Gastrocnemius medialis (tissue), 4 donors: ENCODE measurements at regions not wholly inside any gene's neighbourhood (a gene's known extent, or its start where the extent isn't known, plus 50 kb on each side); places are given as distances from the start of the nearest gene placed in this dataset.

Source experiments
- ATAC-seq, 2 donors: fragments of 150-250 bp; one replicate each; pipeline ENCODE4 v1.9.1; 2016
- DNase-seq, 2 donors: peaks; one replicate each; pipeline ENCODE4 v3.0.0-alpha.2; 2019
- H3K27ac ChIP-seq, 4 donors: fragments of 200-600 bp; sonication (generic); 1 replicate in 1 of 4; 2 replicates in 3 of 4; pipeline ENCODE4 v1.5.1; 2016 to 2018; ENCODE audit warnings: mild to moderate bottlenecking in 2 of 4, moderate library complexity in 1 of 4
- H3K27me3 ChIP-seq, 3 donors: fragments of 200-600 bp; sonication (generic) in 2 of 3; 1 replicate in 1 of 3; 2 replicates in 2 of 3; pipeline versions ENCODE4 v1.5.1 to v1.6.0; 2016 to 2019; ENCODE audit warnings: mild to moderate bottlenecking in 1 of 3, moderate library complexity in 1 of 3
- H3K36me3 ChIP-seq, 2 donors: fragments of 200-600 bp; sonication (generic) in 1 of 2; one replicate each; pipeline ENCODE4 v1.5.1; 2017 to 2018
- H3K4me1 ChIP-seq, 2 donors: fragments of 200-600 bp; sonication (generic) in 1 of 2; one replicate each; pipeline ENCODE4 v1.5.1; 2016 to 2017; ENCODE audit warnings: mild to moderate bottlenecking in 2 of 2
- H3K4me3 ChIP-seq, 4 donors: fragments of 200-600 bp; sonication (generic) in 3 of 4; 1 replicate in 1 of 4; 2 replicates in 3 of 4; pipeline ENCODE4 v1.5.1; 2016 to 2019; ENCODE audit warnings: mild to moderate bottlenecking in 2 of 4
- H3K9me3 ChIP-seq, 3 donors: fragments of 200-600 bp; sonication (generic) in 2 of 3; 1 replicate in 1 of 3; 2 replicates in 2 of 3; pipeline ENCODE4 v1.5.1; 2016 to 2019
- POLR2A ChIP-seq, 2 donors: fragments of 450-650 bp; IDR thresholded peaks; one replicate each; pipeline ENCODE4 v1.6.1; 2017; ENCODE audit warnings: antibody characterized with exemption in 2 of 2, mild to moderate bottlenecking in 2 of 2, moderate library complexity in 2 of 2
- in situ Hi-C, 4 donors: fragments of 200-750 bp; cut with MboI; loops; one replicate each; pipeline versions ENCODE4 v1.15.0 to v1.8.0; 2017; ENCODE audit warnings: low sequenced_read_pairs in 4 of 4
- intact Hi-C: fragments of 100-400 bp; cut with DNase I; formaldehyde crosslinking; loops from one replicate; pipeline ENCODE4 v1.15.1; 2023; ENCODE audit warnings: low total_unique reads
- TF ChIP-seq, protein P1 (sequence below), 5 experiments: fragments of 450-650 bp in 3 of 5; fragments of 200-600 bp in 2 of 5; sonication (generic) in 2 of 5; IDR thresholded peaks in 4 of 5; conservative IDR thresholded peaks in 1 of 5; 1 replicate in 4 of 5; 2 replicates in 1 of 5; pipeline ENCODE4 v1.5.1; 2016 to 2019; ENCODE audit warnings: antibody characterized with exemption in 5 of 5, mild to moderate bottlenecking in 3 of 5, moderate library complexity in 3 of 5

DNA sequence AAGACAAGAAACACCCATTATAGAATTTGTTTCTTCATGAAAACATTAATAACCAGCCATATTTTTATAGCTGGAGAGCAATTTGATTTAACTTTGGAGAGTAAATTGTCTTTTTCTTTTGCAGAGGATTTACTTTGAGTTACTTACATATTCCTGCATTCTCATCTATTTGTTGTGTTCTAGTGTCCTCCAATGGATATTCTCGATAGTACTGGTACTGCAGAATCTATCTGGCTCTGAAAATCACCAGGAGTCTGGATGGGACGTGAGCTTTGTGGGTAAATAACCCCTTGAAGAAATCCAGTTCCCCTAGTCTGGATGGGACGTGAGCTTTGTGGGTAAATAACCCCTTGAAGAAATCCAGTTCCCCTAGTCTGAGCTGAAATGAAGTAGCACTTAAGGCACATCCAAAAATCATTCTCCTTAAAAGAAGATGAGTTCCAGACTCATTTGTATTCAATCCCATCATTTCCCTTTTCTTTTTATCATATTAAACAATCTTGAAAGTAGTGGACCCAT is 294.1 kb upstream of the UBE2E2 start:
- no peak for ATAC-seq
- no peak for TF ChIP-seq POLR2A (IDR thresholded peaks at IDR 0.05)
- TF ChIP-seq, protein P1, sequence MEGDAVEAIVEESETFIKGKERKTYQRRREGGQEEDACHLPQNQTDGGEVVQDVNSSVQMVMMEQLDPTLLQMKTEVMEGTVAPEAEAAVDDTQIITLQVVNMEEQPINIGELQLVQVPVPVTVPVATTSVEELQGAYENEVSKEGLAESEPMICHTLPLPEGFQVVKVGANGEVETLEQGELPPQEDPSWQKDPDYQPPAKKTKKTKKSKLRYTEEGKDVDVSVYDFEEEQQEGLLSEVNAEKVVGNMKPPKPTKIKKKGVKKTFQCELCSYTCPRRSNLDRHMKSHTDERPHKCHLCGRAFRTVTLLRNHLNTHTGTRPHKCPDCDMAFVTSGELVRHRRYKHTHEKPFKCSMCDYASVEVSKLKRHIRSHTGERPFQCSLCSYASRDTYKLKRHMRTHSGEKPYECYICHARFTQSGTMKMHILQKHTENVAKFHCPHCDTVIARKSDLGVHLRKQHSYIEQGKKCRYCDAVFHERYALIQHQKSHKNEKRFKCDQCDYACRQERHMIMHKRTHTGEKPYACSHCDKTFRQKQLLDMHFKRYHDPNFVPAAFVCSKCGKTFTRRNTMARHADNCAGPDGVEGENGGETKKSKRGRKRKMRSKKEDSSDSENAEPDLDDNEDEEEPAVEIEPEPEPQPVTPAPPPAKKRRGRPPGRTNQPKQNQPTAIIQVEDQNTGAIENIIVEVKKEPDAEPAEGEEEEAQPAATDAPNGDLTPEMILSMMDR (IDR thresholded peaks at IDR 0.05 in 4 of 5, conservative IDR thresholded peaks at IDR 0.05 in 1 of 5): no peak
- intact Hi-C loops (no loop called here), in situ Hi-C loops (no loop called here)
- Histone ChIP-seq H3K27me3 (no peaks in the 10 kb centered on the region), H3K4me3 (no peak overlapping the region), H3K9me3 (no peaks in the 10 kb centered on the region), H3K27ac (no peak overlapping the region), H3K4me1 (no peaks in the 10 kb centered on the region), H3K36me3 (no peaks in the 10 kb centered on the region)
- DNase-seq: no peak

DNA sequence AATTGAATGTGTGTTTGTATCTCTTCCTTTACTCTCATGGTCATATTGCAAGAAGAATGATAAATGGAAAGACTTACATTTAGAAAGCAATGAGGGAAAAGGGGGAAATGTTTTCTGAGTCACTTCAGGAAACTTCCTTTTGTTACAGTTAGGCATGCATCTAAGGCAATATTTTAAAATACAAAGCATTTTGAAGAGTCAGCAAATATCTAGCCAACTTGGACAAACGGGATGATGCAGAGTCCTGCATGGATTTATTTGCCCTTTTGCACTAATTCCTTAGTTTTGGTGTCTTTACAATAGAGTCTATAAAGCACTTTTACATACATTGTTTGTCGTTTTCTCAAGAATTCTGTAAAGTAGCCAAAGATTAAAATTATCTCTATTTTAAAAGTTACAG is 286.2 kb upstream of the UBE2E2 start:
- Histone ChIP-seq H3K4me1 (no peaks in the 10 kb centered on the region), H3K9me3 (no peaks in the 10 kb centered on the region), H3K27ac (no peak overlapping the region), H3K36me3 (no peaks in the 10 kb centered on the region), H3K27me3 (no peaks in the 10 kb centered on the region), H3K4me3 (no peak overlapping the region)
- ATAC-seq: no peak
- TF ChIP-seq POLR2A (IDR thresholded peaks at IDR 0.05): no peak
- TF ChIP-seq, protein P1 (IDR thresholded peaks at IDR 0.05 in 4 of 5, conservative IDR thresholded peaks at IDR 0.05 in 1 of 5): no peak
- intact Hi-C loops (no loop called here), in situ Hi-C loops (no loop called here)
- no peak for DNase-seq

DNA sequence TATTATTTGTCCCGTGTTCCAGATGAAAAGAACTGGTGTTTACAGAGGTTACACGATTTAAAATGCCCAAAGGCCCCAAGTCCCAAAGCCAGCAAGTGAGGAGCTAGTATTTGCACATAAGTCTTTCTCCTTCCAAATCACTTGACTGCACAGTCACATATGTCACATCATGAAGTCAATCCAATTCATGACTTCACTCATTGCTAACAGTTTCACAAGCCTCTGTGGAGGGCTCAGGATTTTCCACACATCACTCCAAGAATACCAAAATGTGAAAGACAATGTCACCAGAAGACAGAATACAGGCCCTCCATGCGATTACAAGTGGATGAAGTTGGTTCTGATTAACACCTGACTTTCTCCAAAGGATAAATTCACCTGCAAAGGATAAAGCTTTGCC is 283.1 kb upstream of the UBE2E2 start:
- H3K4me3 ChIP-seq: no peak overlapping the region
- DNase-seq: no peak
- no peak for TF ChIP-seq POLR2A (IDR thresholded peaks at IDR 0.05)
- TF ChIP-seq, protein P1 (IDR thresholded peaks at IDR 0.05 in 4 of 5, conservative IDR thresholded peaks at IDR 0.05 in 1 of 5): no peak
- intact Hi-C loops (no loop called here), in situ Hi-C loops (no loop called here)
- H3K27ac ChIP-seq: no peak overlapping the region
- H3K27me3 ChIP-seq: no peaks in the 10 kb centered on the region
- H3K4me1 ChIP-seq: peaks cover 4 to 15% of the 10 kb centered on the region in 2 donors
- no peaks in the 10 kb centered on the region for H3K9me3 ChIP-seq
- H3K36me3 ChIP-seq: no peaks in the 10 kb centered on the region
- peak in 1 of 2 donors; percentile 21 for ATAC-seq

DNA sequence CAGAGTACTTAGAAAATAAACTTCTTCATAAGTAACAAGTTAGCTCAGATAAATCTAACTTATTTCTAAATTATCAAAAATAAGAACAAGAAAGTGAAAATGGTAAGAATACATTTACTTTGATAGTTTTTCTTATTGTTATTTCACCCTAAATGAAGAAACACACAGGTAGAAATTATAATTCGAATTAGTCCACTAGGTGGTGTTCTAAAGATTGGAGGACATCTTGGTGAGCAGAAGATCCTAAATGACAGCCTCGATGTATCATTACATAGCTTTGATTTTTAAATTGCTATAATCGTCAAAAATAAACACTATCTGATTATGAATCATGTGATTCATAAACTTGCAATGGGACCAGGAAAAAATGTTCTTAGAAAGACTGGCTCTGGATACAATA is 280.8 kb upstream of the UBE2E2 start:
- DNase-seq (no peak), ATAC-seq (no peak)
- Histone ChIP-seq H3K27me3 (no peaks in the 10 kb centered on the region), H3K9me3 (no peaks in the 10 kb centered on the region), H3K27ac (no peak overlapping the region), H3K4me1 (peaks cover 4 to 15% of the 10 kb centered on the region in 2 donors), H3K36me3 (no peaks in the 10 kb centered on the region), H3K4me3 (no peak overlapping the region)
- TF ChIP-seq, protein P1 (IDR thresholded peaks at IDR 0.05 in 4 of 5, conservative IDR thresholded peaks at IDR 0.05 in 1 of 5): peak in 3 of 5 experiments; percentile 16 to 41 (median 27)
- TF ChIP-seq POLR2A (IDR thresholded peaks at IDR 0.05): no peak
- in situ Hi-C loops: no loop called here
- intact Hi-C loops: loop anchor here (2.0 kb wide), 1 partner anchor 38 kb away; no protein-coding TSS in a partner anchor

DNA sequence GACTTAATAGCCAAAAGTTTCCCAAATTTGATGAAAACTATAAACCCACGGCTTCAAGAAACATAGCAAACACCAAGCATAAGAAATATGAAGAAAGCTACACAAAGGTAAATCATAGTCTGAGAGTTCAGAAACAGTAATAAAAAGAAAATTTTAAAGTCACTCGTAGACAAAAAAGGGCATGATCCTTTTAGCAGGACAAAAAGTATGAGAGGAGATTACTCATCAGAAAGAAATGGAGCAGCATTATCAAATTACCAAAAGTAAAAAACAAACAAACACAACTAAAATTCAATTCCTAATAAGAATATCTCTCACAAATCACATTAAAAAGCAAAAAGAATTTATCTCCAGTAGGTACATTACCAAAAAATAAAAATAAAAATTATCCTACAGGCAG is 279.4 kb upstream of the UBE2E2 start:
- TF ChIP-seq, protein P1 (IDR thresholded peaks at IDR 0.05 in 4 of 5, conservative IDR thresholded peaks at IDR 0.05 in 1 of 5): no peak
- TF ChIP-seq POLR2A (IDR thresholded peaks at IDR 0.05): no peak
- Histone ChIP-seq H3K4me3 (no peak overlapping the region), H3K36me3 (no peaks in the 10 kb centered on the region), H3K4me1 (peaks cover 13 to 24% of the 10 kb centered on the region in 2 donors), H3K9me3 (no peaks in the 10 kb centered on the region), H3K27ac (no peak overlapping the region), H3K27me3 (no peaks in the 10 kb centered on the region)
- in situ Hi-C loops (no loop called here), intact Hi-C loops (loop anchor here (2.0 kb wide), 1 partner anchor 37 kb away; no protein-coding TSS in a partner anchor)
- DNase-seq (no peak), ATAC-seq (no peak)
